ENCODE measurements at regions not wholly inside any gene's neighbourhood (a gene's known extent, or its start where the extent isn't known, plus 50 kb on each side); places are given as distances from the start of the nearest gene placed in this dataset.

GRCh38 chr3:99502871-99503270 lies 135.5 kb upstream of the COL8A1 start:
- no peak for DNase-seq

DNA sequence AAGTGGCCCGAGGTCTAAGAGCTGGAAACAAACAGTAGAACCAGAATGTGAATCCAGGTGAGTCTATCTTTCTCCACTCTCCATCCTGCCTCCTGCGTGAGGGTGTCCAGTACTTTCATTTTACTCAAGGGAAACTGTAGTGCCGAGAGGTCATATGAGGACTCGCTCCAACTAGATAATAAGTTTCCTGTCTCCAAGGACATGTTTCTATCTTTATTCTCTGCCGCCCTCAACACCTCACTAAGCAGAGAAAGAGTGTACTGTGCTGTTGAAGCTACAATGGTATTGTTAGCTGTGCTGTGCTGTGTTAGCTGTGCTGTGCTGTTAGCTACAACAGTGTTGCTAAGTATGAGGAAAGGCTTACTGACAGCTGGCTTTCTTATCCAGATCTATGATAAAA lies 137.9 kb upstream of the COL8A1 start:
- DNase-seq, result no peak

DNA sequence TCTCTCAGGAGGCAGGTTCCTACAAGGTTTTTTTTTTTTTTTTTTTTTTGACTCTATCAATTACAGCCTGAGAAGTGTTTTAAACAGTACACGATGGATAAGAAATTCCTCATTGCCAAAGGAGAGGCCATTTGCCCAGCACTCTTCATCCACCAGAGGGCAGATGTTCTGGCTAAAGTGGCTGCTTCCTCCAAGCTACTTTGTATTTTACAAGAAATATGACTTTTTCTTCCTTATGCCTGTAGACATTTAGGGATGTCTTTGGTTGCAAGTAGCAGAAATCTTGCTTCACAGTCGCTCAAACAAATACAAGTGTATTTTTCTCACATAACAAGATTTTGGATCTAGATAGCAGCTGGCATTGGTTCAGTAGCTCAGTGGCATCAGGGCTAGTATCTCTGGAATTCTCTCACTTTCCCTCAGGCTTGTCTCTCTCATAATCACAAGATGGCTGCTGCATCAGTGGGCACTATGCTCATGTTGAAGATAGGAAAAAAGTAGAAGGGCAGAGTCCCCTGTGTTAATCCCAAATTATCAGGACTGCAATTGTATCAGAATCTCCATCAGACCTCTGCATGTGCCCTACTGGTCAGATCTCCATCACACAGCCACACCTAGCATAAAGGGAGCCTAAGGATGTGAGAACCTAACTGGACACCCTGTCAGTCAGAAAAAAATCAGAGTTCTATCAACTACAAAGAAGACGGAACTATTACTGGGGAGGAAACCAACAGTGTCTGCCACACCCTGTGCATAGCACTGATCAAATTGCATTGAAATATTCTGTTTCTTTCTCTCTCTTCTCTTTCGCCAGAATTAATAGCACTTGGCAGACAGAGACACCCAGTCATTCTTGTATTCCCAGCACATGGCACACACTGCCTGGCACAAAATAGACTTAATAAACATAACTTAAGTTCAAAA lies 138.9 kb upstream of the COL8A1 start:
- DNase-seq, result peak in 5 of 58 donors; percentile 2 to 11 (median 4)

- DNase-seq, result peak in 2 of 58 donors; percentile 4 to 18
These were observed 139.7 kb upstream of the COL8A1 start for GRCh38 chr3:99498550-99499234.

GRCh38 chr3:99487894-99488293 lies 150.5 kb upstream of the COL8A1 start:
- DNase-seq, result no peak

GRCh38 chr3:99485286-99485685 lies 153.1 kb upstream of the COL8A1 start:
- DNase-seq, result no peak

DNA sequence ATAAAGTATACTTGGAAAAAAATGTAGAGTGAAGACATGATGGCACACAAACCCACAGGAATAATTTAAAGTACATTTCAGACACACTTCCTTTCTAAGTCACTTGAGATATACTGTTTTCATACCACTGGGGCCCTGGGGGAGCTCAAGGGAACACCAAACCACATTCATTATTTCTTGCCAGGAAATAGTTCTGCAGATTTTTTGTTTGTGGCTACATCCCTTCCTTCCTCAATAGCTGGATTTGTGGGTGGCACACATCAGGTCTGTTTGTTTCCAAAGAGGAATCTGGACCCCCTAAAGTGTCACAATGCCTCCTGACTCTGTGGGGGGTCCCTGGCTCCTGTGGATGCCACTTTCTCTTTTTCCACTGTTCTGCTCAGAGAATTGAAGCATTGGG lies 153.5 kb upstream of the COL8A1 start:
- DNase-seq, result no peak

GRCh38 chr3:99483841-99484240 lies 154.6 kb upstream of the COL8A1 start:
- DNase-seq, result no peak

DNA sequence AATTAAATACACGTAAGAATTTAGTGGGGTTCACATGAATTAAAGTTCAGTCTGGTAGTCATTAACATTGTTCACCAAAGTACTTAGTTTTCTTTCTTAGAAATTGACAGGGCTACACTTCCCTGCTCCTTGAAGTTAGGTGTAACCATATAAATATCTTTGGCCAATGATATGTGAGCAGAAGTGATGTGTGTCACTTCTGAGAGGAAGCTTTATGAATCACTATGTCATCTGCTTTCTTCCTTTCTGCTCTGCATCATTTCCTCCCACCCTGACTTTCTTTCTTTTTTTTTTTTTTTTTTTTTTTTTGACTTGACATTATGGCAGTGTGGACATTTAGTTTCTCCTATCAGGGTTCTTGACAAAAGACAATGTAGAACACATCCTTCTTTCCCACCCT lies 156.2 kb upstream of the COL8A1 start:
- no peak for DNase-seq

DNA sequence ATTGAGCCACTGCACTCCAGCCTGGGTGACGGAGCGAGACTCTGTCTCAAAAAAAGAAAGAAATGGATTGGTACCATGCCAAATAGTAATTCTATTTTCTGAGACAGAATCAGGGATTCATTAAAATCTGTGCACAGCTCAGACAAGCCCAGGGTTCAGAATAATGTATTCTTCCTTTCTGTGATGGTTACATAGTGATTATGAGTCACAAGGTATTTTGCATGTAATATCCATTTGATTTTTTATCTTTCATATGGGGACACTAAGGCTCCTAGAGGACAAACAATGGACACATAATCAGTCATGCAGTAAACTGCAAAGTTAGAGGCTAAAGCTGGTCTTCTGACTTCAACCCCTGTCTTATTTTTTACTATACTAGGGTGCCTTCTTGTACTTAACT lies 156.8 kb upstream of the COL8A1 start:
- DNase-seq, result no peak

DNA sequence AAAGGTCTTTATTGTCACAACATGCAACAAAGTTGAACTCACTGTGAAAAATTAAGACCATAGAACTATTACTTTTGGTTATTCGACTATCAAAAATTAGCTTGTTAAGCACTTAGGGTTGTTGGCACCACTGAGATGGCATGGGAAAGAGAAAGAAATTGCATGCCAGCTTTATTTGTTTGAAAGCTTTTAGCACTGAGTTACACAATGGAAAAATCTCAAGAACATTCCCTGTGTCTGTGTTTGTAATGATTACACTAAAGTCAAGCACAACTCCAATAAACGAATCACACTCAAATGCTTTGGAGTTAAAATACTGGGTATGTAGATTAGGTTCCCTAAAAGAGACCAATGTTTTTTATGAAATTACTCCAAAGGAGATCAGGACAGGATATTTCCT lies 158.6 kb upstream of the COL8A1 start:
- DNase-seq, result no peak

- DNase-seq, result no peak
These were observed 160.7 kb upstream of the COL8A1 start for GRCh38 chr3:99477650-99478049.

DNA sequence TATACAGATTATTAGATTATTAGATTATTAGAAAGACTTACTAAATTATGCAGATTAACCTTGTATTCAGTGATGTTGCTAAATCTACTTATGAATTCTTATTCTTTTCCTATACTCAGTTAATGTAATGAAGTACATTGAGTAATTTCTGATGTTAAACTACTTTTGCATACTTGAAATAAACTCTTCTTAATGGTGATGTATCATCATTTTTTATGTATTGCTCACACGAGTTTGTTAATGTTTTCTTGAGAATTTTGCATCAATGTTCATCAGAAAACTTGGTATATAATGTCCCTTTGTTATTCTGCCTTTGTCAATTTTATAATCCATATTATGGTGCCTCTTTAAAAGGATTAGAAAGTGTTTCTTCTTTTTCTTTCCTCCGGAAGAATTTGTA lies 163.2 kb upstream of the COL8A1 start:
- DNase-seq, result no peak

- no peak for DNase-seq
These were observed 163.6 kb upstream of the COL8A1 start for GRCh38 chr3:99474776-99475175.

DNA sequence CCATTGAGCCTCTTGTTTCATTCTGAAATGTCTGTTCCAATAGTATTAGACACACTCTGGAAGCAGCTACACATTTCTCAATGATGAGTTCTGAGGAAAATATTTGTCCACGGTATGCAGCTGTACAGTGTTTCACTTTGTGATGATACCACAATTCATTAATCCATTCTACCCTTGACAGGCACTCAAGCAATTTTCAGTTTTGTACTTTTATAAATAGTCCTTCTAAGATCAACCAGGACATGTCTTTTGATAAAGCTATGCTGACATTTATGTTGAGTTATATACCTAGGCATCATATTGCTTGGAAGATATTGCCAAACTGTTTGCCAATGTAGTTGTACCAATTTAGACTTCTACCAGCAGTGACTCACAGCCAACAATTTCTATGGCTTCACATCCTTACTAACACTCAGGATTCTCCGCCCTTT lies 165.1 kb upstream of the COL8A1 start:
- DNase-seq, result no peak

DNA sequence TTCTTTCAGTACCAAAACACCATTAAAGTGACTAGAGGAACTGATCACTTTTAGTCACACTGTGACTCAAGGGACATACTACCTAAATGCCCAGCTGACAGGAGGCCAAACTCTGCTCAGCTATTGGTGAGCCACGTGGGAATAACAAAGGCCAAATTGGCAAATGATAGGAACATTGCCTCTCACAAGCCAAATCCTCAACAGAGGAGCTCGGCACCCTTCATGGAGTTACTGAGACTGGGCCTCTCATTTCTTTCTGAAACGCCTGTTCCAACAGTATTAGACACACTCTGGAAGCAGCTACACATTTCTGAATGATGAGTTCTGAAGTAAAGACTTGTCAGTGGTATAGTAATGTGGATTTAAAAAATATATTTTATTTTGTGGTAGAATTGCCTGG lies 166.0 kb upstream of the COL8A1 start:
- DNase-seq, result peak in 7 of 58 donors; percentile 0 to 12 (median 7)

DNA sequence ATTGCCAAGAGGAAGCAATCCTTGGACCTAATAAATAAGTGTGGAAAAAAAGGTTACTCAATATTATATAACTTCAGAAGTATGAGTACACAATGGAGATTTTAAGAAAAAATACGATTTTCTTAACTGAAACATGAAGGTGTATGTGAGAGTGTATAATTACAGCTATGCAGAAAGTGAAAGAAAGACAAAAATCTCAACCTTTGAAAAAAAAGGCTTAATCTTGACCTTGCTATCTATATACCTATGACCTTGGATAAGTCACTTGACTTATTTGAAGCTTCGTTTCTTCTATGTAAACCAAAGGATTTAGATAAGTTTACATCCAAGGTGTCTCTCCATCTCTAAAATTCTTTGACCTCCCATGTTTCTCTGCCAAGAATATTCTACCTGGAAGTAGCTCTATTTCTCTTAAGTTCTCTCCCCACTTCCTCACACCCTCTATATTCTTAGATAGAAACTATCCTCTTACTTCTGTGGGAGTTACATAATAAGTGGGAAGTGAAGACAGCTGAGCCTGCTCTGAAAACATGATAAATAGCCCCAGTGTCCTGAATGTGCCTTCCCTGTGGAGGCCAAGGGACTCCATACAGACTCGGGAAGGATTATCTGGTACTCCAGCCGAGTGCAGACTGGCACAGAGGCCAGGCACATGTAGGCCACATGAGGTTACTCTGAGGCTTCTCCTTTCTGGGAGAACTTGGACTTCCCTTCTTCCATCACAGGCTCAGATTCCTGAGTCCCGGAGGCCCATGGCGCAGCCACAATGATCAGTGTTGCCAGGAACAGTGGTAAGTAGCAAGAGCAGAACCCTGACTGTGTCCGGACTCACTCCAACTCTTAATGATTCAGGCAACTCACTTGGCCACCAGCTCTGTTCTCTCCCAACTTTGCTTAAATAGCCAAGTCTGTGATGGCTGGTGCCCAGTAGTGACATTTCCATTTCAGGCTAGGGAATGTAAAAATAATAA lies 166.8 kb upstream of the COL8A1 start:
- peak in 4 of 58 donors; percentile 3 to 14 (median 4) for DNase-seq

DNA sequence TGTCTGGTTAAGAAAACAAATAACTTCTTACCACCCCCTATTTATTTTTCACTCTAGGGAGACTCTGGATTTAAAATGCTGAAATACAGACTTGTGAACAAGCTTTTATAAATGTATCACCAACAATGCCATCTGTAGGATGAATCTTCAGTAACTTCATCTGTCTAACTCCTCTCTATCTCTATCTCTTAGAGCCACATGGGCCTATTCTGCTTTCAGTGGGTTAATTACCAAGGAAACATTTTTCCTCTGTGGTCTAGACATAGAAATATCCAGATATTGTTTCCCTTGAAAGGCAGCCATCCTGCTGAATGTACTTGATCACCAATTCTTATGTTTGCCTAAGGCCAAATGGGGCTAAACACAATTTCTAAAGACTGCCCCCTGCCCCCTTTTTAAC lies 167.6 kb upstream of the COL8A1 start:
- DNase-seq, result no peak

GRCh38 chr3:99468918-99469317 lies 169.5 kb upstream of the COL8A1 start:
- DNase-seq, result no peak

DNA sequence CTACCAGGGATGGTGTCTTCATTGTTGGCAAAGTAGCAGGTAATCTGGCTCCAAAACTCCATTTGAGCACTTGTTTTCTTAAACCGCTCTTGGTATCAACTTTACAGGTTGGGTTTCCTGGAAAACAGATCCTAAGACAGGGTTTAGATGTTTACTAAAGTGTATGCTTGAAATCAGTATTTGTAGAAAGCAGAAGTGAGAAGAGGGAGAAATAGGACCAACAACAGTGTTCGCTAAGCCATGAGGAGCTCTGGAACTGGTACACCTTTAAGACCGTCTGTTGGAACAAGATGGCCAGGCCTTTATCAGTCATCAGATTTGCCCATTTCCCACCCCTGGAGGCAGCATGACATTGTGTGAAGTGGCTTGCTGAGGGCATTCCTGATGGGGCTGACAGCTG lies 171.0 kb upstream of the COL8A1 start:
- DNase-seq, result no peak

DNA sequence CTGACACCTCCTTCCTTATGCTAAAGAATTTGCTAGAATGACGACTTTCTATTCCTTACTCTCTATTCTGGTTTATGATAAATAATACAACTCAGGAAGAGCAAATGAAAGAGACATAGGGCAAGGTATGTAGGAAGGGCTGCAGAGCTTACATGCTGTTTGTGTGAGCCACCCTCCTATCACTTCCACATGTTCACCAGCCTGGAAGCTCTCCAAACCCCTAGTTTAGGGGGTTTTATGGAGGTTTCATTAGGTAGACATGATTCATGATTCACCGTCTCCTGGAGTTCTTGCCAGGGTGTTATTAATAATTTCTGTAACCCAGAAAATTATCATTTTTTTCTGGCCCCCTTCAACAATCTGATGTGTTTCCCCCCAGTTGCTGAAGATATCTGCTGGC lies 172.1 kb upstream of the COL8A1 start:
- no peak for DNase-seq

All from anterior cingulate cortex (tissue), 58 donors.